BLaER1 (cell line): ENCODE measurements at regions not wholly inside any gene's neighbourhood (a gene's known extent, or its start where the extent isn't known, plus 50 kb on each side); places are given as distances from the start of the nearest gene placed in this dataset.

ENCODE experiments used
- H3K27ac ChIP-seq: shearing (Covaris generic); formaldehyde crosslinking; 2 replicates; pipeline ENCODE4 v1.8.1; 2022
- H3K27me3 ChIP-seq: shearing (Covaris generic); formaldehyde crosslinking; 2 replicates; pipeline ENCODE4 v1.8.1; 2022
- H3K36me3 ChIP-seq: shearing (Covaris generic); formaldehyde crosslinking; 2 replicates; pipeline ENCODE4 v1.8.1; 2022
- H3K4me1 ChIP-seq: shearing (Covaris generic); formaldehyde crosslinking; 2 replicates; pipeline ENCODE4 v1.8.1; 2022
- H3K4me2 ChIP-seq: shearing (Covaris generic); formaldehyde crosslinking; 2 replicates; pipeline ENCODE4 v1.8.1; 2022
- H3K4me3 ChIP-seq: shearing (Covaris generic); formaldehyde crosslinking; 2 replicates; pipeline ENCODE4 v1.8.1; 2022
- H3K9ac ChIP-seq: shearing (Covaris generic); formaldehyde crosslinking; 2 replicates; pipeline ENCODE4 v1.8.1; 2022
- H3K9me3 ChIP-seq: shearing (Covaris generic); formaldehyde crosslinking; 2 replicates; pipeline ENCODE4 v1.8.1; 2022
- H4K20me1 ChIP-seq: shearing (Covaris generic); formaldehyde crosslinking; 2 replicates; pipeline ENCODE4 v1.8.1; 2022
- Cebpa-rat ChIP-seq: shearing (Covaris generic); IDR thresholded peaks from 2 replicates; pipeline ENCODE4 v1.8.1; 2022

GRCh38 chr10:83617172-83617571 lies 522.1 kb upstream of the GHITM start:
- no peak for TF ChIP-seq Cebpa-rat
- Histone ChIP-seq H3K36me3 (no peaks in the 10 kb centered on the region), H3K9ac (no peak overlapping the region), H3K4me1 (no peaks in the 10 kb centered on the region), H4K20me1 (no peaks in the 10 kb centered on the region), H3K9me3 (no peaks in the 10 kb centered on the region), H3K4me2 (no peak overlapping the region), H3K27me3 (no peaks in the 10 kb centered on the region), H3K4me3 (no peak overlapping the region), H3K27ac (no peak overlapping the region)

GRCh38 chr10:83617692-83618545 lies 521.4 kb upstream of the GHITM start:
- Histone ChIP-seq H4K20me1 (no peaks in the 10 kb centered on the region), H3K36me3 (no peaks in the 10 kb centered on the region), H3K27ac (no peak overlapping the region), H3K9me3 (no peaks in the 10 kb centered on the region), H3K4me2 (no peak overlapping the region), H3K4me3 (no peak overlapping the region), H3K9ac (no peak overlapping the region), H3K4me1 (no peaks in the 10 kb centered on the region), H3K27me3 (no peaks in the 10 kb centered on the region)
- no peak for TF ChIP-seq Cebpa-rat

GRCh38 chr10:83625831-83626360 lies 513.4 kb upstream of the GHITM start:
- Histone ChIP-seq H3K9me3 (no peaks in the 10 kb centered on the region), H3K27ac (no peak overlapping the region), H3K4me1 (no peaks in the 10 kb centered on the region), H3K9ac (no peak overlapping the region), H3K27me3 (no peaks in the 10 kb centered on the region), H3K4me2 (no peak overlapping the region), H3K36me3 (no peaks in the 10 kb centered on the region), H4K20me1 (no peaks in the 10 kb centered on the region), H3K4me3 (no peak overlapping the region)
- TF ChIP-seq Cebpa-rat: no peak

GRCh38 chr10:83632701-83633100 lies 506.6 kb upstream of the GHITM start:
- Histone ChIP-seq H3K36me3 (no peaks in the 10 kb centered on the region), H3K4me1 (no peaks in the 10 kb centered on the region)

GRCh38 chr10:83633547-83633946 lies 505.8 kb upstream of the GHITM start:
- Histone ChIP-seq H3K4me1 (no peaks in the 10 kb centered on the region), H3K27me3 (no peaks in the 10 kb centered on the region), H3K4me2 (no peak overlapping the region), H3K36me3 (no peaks in the 10 kb centered on the region), H3K4me3 (no peak overlapping the region), H3K9me3 (no peaks in the 10 kb centered on the region), H3K9ac (no peak overlapping the region), H4K20me1 (no peaks in the 10 kb centered on the region), H3K27ac (no peak overlapping the region)
- no peak for TF ChIP-seq Cebpa-rat

More at GRCh38 chr10:83632701-83633100, 506.6 kb upstream of the GHITM start:
- H3K9ac ChIP-seq: no peak overlapping the region
- H3K9me3 ChIP-seq: no peaks in the 10 kb centered on the region
- TF ChIP-seq Cebpa-rat: no peak
- H3K27me3 ChIP-seq: no peaks in the 10 kb centered on the region
- no peaks in the 10 kb centered on the region for H4K20me1 ChIP-seq
- H3K4me2 ChIP-seq: no peak overlapping the region
- no peak overlapping the region for H3K4me3 ChIP-seq
- no peak overlapping the region for H3K27ac ChIP-seq

GRCh38 chr10:83636826-83637225 lies 502.5 kb upstream of the GHITM start:
- H3K36me3 ChIP-seq: no peaks in the 10 kb centered on the region
- no peaks in the 10 kb centered on the region for H4K20me1 ChIP-seq
- no peaks in the 10 kb centered on the region for H3K27me3 ChIP-seq
- H3K4me2 ChIP-seq: no peak overlapping the region
- no peak overlapping the region for H3K27ac ChIP-seq
- no peak for TF ChIP-seq Cebpa-rat
- no peak overlapping the region for H3K4me3 ChIP-seq
- H3K4me1 ChIP-seq: no peaks in the 10 kb centered on the region
- no peaks in the 10 kb centered on the region for H3K9me3 ChIP-seq
- no peak overlapping the region for H3K9ac ChIP-seq

GRCh38 chr10:83647526-83647925 lies 491.8 kb upstream of the GHITM start:
- Histone ChIP-seq H3K27me3 (no peaks in the 10 kb centered on the region), H3K36me3 (no peaks in the 10 kb centered on the region), H3K9ac (no peak overlapping the region), H3K4me1 (no peaks in the 10 kb centered on the region), H3K4me3 (no peak overlapping the region), H3K27ac (no peak overlapping the region), H3K9me3 (no peaks in the 10 kb centered on the region), H3K4me2 (no peak overlapping the region), H4K20me1 (no peaks in the 10 kb centered on the region)
- TF ChIP-seq Cebpa-rat: no peak

GRCh38 chr10:83648201-83648600 lies 491.1 kb upstream of the GHITM start:
- H3K27ac ChIP-seq: no peak overlapping the region
- H3K4me2 ChIP-seq: no peak overlapping the region
- H3K27me3 ChIP-seq: no peaks in the 10 kb centered on the region
- no peak for TF ChIP-seq Cebpa-rat
- no peak overlapping the region for H3K4me3 ChIP-seq
- H3K9ac ChIP-seq: no peak overlapping the region
- no peaks in the 10 kb centered on the region for H3K36me3 ChIP-seq
- no peaks in the 10 kb centered on the region for H3K4me1 ChIP-seq
- H3K9me3 ChIP-seq: no peaks in the 10 kb centered on the region
- no peaks in the 10 kb centered on the region for H4K20me1 ChIP-seq

GRCh38 chr10:83649471-83649870 lies 489.8 kb upstream of the GHITM start:
- no peak overlapping the region for H3K4me2 ChIP-seq
- no peaks in the 10 kb centered on the region for H3K36me3 ChIP-seq
- H3K9ac ChIP-seq: no peak overlapping the region
- no peaks in the 10 kb centered on the region for H4K20me1 ChIP-seq
- no peaks in the 10 kb centered on the region for H3K27me3 ChIP-seq
- H3K4me3 ChIP-seq: no peak overlapping the region
- H3K9me3 ChIP-seq: no peaks in the 10 kb centered on the region
- H3K27ac ChIP-seq: no peak overlapping the region
- H3K4me1 ChIP-seq: no peaks in the 10 kb centered on the region
- TF ChIP-seq Cebpa-rat: no peak

- no peak for TF ChIP-seq Cebpa-rat
- H3K4me2 ChIP-seq: no peak overlapping the region
- H3K9me3 ChIP-seq: no peaks in the 10 kb centered on the region
- no peak overlapping the region for H3K9ac ChIP-seq
- H3K4me1 ChIP-seq: peaks cover 3% of the 10 kb centered on the region; the same call in 1 of the 2 replicates
- no peaks in the 10 kb centered on the region for H3K27me3 ChIP-seq
- no peaks in the 10 kb centered on the region for H3K36me3 ChIP-seq
- no peak overlapping the region for H3K27ac ChIP-seq
- no peaks in the 10 kb centered on the region for H4K20me1 ChIP-seq
- no peak overlapping the region for H3K4me3 ChIP-seq
Observed at GRCh38 chr10:83654689-83655088, 484.6 kb upstream of the GHITM start.
